DND-41 (cell line): ENCODE measurements at regions not wholly inside any gene's neighbourhood (a gene's known extent, or its start where the extent isn't known, plus 50 kb on each side); places are given as distances from the start of the nearest gene placed in this dataset.
"Not testable (repeated sequence)": the region's sequence is repeated elsewhere in the genome, so short reads cannot be mapped to it uniquely, and the experiment has no call there.

Source experiments
- EZH2 ChIP-seq: IDR thresholded peaks from 3 replicates; pipeline ENCODE4 v1.6.1; 2012; ENCODE audit warnings: borderline replicate concordance, low read depth, mild to moderate bottlenecking, moderate library complexity, low read length, inconsistent platforms; ENCODE audit not compliant: severe bottlenecking
- TF ChIP-seq, protein P1 (sequence below): IDR thresholded peaks from 2 replicates; pipeline ENCODE4 v1.5.1; 2012; ENCODE audit warnings: borderline replicate concordance, low read length, moderate library complexity, mild to moderate bottlenecking; ENCODE audit not compliant: poor library complexity, severe bottlenecking; ENCODE audit errors: extremely low read depth

DNA sequence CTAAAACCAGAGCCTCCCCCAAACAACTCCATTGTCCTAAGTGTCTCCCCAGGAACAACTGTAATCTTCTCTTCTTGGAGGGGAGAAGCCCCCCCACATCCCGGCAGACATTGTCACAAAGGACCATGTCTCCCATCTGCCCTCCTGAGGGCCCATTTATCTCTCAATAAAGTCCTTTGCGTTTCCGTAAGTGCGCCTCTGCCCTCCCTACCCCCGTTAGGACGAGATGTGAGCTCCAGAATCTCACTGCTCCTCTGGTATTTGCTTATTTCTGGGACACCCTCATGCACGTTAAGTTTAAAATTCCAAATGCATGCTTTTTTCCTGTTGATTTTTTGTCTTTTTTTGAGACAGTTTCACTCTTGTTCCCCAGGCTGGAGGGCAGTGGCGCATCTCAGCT is 52.3 kb upstream of the SFSWAP start:
- TF ChIP-seq, protein P1, sequence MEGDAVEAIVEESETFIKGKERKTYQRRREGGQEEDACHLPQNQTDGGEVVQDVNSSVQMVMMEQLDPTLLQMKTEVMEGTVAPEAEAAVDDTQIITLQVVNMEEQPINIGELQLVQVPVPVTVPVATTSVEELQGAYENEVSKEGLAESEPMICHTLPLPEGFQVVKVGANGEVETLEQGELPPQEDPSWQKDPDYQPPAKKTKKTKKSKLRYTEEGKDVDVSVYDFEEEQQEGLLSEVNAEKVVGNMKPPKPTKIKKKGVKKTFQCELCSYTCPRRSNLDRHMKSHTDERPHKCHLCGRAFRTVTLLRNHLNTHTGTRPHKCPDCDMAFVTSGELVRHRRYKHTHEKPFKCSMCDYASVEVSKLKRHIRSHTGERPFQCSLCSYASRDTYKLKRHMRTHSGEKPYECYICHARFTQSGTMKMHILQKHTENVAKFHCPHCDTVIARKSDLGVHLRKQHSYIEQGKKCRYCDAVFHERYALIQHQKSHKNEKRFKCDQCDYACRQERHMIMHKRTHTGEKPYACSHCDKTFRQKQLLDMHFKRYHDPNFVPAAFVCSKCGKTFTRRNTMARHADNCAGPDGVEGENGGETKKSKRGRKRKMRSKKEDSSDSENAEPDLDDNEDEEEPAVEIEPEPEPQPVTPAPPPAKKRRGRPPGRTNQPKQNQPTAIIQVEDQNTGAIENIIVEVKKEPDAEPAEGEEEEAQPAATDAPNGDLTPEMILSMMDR, result not testable (repeated sequence)
- not testable (repeated sequence) for TF ChIP-seq EZH2
